Neural cell (in vitro differentiated cells): ENCODE measurements at regions not wholly inside any gene's neighbourhood (a gene's known extent, or its start where the extent isn't known, plus 50 kb on each side); places are given as distances from the start of the nearest gene placed in this dataset.

Experiments
- EP300 ChIP-seq: fragments of 450-650 bp; conservative IDR thresholded peaks from 2 replicates; pipeline ENCODE4 v1.6.1; 2014; ENCODE audit warnings: antibody characterized with exemption, mild to moderate bottlenecking, moderate library complexity; ENCODE audit not compliant: poor library complexity, severe bottlenecking
- POLR2AphosphoS5 ChIP-seq: IDR thresholded peaks from 2 replicates; pipeline ENCODE4 v1.6.1; 2012
- RAD21 ChIP-seq: fragments of 450-650 bp; conservative IDR thresholded peaks from 2 replicates; pipeline ENCODE4 v1.6.1; 2014; ENCODE audit warnings: antibody characterized with exemption, mild to moderate bottlenecking, moderate library complexity
- TAF1 ChIP-seq: IDR thresholded peaks from 2 replicates; pipeline ENCODE4 v1.6.1; 2012; ENCODE audit warnings: low read depth
- TF ChIP-seq, protein P1 (sequence below): fragments of 450-650 bp; IDR thresholded peaks from 2 replicates; pipeline ENCODE4 v1.5.1; 2014; ENCODE audit warnings: antibody characterized with exemption, mild to moderate bottlenecking, moderate library complexity; ENCODE audit not compliant: poor library complexity, severe bottlenecking

DNA sequence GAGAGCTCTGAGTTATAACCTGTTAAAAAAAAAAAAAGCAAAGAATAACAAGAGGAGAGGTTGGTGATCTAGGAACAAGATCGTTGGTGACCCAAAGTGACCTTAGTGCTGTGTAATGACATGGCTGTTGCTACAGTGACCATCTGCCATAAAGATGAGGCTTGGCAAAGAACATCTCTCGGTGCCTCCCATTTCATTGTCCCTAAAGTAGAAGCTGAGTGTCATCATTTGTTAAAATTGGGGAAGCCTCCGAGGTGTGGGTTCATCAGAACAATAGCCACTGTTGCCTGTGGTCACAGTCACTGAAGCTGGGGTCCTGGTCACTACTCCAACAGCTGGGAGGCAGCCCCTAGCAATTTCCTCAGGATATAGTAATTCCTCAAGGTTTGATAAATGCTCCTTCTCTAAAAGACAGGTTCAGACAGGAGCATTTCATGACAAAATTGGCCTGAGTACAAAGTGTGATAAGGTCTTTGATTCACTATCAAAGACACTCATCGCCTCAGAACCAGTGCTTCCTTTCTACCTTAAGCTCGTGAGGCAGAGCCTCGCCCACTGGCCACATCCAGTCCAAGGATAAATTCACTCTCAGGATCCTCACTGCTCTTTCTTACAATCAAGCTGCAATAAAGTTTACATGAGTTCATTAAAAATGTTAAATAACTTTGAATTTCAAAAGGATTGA lies 81.9 kb upstream of the RGS2 start:
- TF ChIP-seq TAF1: no peak
- TF ChIP-seq, protein P1, sequence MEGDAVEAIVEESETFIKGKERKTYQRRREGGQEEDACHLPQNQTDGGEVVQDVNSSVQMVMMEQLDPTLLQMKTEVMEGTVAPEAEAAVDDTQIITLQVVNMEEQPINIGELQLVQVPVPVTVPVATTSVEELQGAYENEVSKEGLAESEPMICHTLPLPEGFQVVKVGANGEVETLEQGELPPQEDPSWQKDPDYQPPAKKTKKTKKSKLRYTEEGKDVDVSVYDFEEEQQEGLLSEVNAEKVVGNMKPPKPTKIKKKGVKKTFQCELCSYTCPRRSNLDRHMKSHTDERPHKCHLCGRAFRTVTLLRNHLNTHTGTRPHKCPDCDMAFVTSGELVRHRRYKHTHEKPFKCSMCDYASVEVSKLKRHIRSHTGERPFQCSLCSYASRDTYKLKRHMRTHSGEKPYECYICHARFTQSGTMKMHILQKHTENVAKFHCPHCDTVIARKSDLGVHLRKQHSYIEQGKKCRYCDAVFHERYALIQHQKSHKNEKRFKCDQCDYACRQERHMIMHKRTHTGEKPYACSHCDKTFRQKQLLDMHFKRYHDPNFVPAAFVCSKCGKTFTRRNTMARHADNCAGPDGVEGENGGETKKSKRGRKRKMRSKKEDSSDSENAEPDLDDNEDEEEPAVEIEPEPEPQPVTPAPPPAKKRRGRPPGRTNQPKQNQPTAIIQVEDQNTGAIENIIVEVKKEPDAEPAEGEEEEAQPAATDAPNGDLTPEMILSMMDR: no peak
- TF ChIP-seq EP300: no peak
- no peak for TF ChIP-seq POLR2AphosphoS5
- no peak for TF ChIP-seq RAD21
